Natural killer cell (primary cell): ENCODE measurements at regions not wholly inside any gene's neighbourhood (a gene's known extent, or its start where the extent isn't known, plus 50 kb on each side); places are given as distances from the start of the nearest gene placed in this dataset.

Experiments used
- ATAC-seq, 3 donors: fragments of 150-1000 bp in 2 of 3; fragments of 200-7000 bp in 1 of 3; cut with Tn5 transposase; 1 replicate in 1 of 3; 2 replicates in 2 of 3; pipeline ENCODE4 v1.10.0; 2021; ENCODE audit warnings: mild to moderate bottlenecking in 2 of 3, moderate library complexity in 2 of 3
- DNase-seq, 2 donors: peaks; one replicate each; pipeline versions ENCODE4 v3.0.0 to v3.0.0-alpha.2; 2013 to 2021; ENCODE audit warnings: mixed read lengths in 1 of 2
- H3K27ac ChIP-seq: one replicate; pipeline ENCODE4 v1.5.1; 2013; ENCODE audit warnings: mild to moderate bottlenecking, low read length
- H3K27me3 ChIP-seq: one replicate; pipeline ENCODE4 v1.6.1; 2013; ENCODE audit warnings: low read length; ENCODE audit not compliant: control insufficient read depth, insufficient read depth
- H3K36me3 ChIP-seq: one replicate; pipeline ENCODE4 v1.6.1; 2013; ENCODE audit warnings: low read length; ENCODE audit not compliant: control insufficient read depth, insufficient read depth
- H3K4me1 ChIP-seq: one replicate; pipeline ENCODE4 v1.6.1; 2013; ENCODE audit warnings: low read length; ENCODE audit not compliant: control insufficient read depth, insufficient read depth
- H3K4me3 ChIP-seq: one replicate; pipeline ENCODE4 v1.5.1; 2013; ENCODE audit warnings: low read length
- H3K9me3 ChIP-seq: one replicate; pipeline ENCODE4 v1.6.1; 2013; ENCODE audit warnings: low read length; ENCODE audit not compliant: control insufficient read depth, insufficient read depth
- H3K27ac Mint-ChIP-seq, 2 donors: one replicate each; pipeline ENCODE4 v1.8.0; 2022; ENCODE audit warnings: mild to moderate bottlenecking in 2 of 2, mixed read lengths in 2 of 2, moderate library complexity in 1 of 2
- H3K27me3 Mint-ChIP-seq, 2 donors: one replicate each; pipeline ENCODE4 v1.8.0; 2022; ENCODE audit warnings: low read depth in 2 of 2, mixed read lengths in 2 of 2
- H3K36me3 Mint-ChIP-seq: one replicate; pipeline ENCODE4 v1.8.0; 2022; ENCODE audit warnings: mixed read lengths
- H3K4me1 Mint-ChIP-seq, 2 donors: one replicate each; pipeline ENCODE4 v1.8.0; 2022; ENCODE audit warnings: mixed read lengths in 2 of 2
- H3K4me3 Mint-ChIP-seq: one replicate; pipeline ENCODE4 v1.8.0; 2022; ENCODE audit warnings: mild to moderate bottlenecking, moderate library complexity, mixed read lengths
- H3K9me3 Mint-ChIP-seq, 2 donors: one replicate each; pipeline ENCODE4 v1.8.0; 2022; ENCODE audit warnings: mixed read lengths in 2 of 2
- CTCF ChIP-seq: fragments of 200-600 bp; IDR thresholded peaks from one replicate; pipeline ENCODE4 v1.8.0; 2022; ENCODE audit warnings: antibody characterized with exemption
- WGBS: methylation state at CpG from one replicate; pipeline ENCODE4 v1.1.7; 2013; ENCODE audit warnings: missing lambda C conversion rate; ENCODE audit not compliant: insufficient coverage; 5-methylcytosine and 5-hydroxymethylcytosine counted together
- intact Hi-C: fragments of 100-400 bp; cut with micrococcal nuclease; formaldehyde crosslinking; loops from one replicate; pipeline ENCODE4 v1.14.2; 2022

DNA sequence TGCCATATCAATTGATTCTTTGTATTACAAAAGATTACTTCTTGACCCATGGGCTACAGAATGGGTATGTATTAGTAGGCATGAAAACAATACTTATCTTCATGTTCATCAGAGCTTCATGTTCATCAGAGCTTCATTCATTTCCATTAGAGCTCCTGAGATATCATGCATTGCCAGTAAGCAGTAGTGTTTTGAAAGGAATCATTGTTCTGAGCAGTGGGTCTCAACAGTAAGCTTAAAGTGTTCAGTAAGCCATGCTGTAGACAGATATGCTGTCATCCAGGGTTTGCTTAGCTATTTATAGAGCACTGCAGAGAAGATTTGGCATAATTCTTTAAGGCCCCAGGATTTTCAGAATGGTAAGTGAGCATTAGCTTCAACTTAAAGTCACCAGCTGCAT lies 596.1 kb downstream of the ZNF385D start:
- ATAC-seq = no peak
- intact Hi-C loops = no loop called here
- H3K9me3 Mint-ChIP-seq = peaks cover 21 to 25% of the 10 kb centered on the region in 2 donors

GRCh38 chr3:21152555-21152954 lies 598.5 kb downstream of the ZNF385D start:
- Histone ChIP-seq H3K4me1 (no peaks in the 10 kb centered on the region), H3K4me3 (no peak overlapping the region), H3K36me3 (no peaks in the 10 kb centered on the region), H3K9me3 (no peaks in the 10 kb centered on the region), H3K27me3 (no peaks in the 10 kb centered on the region), H3K27ac (no peak overlapping the region)
- intact Hi-C loops = no loop called here
- Mint-ChIP-seq H3K4me1 (no peaks in the 10 kb centered on the region), H3K27ac (no peak overlapping the region), H3K4me3 (no peak overlapping the region), H3K27me3 (no peaks in the 10 kb centered on the region), H3K9me3 (peaks cover 12 to 17% of the 10 kb centered on the region in 2 donors), H3K36me3 (peaks cover 10% of the 10 kb centered on the region)
- ATAC-seq = no peak
- WGBS = 73% methylated on average over 3 of the region's 5 CpGs
- no peak for TF ChIP-seq CTCF
- DNase-seq = no peak

More for the DNA sequence above, 596.1 kb downstream of the ZNF385D start:
- H3K4me1 Mint-ChIP-seq = no peaks in the 10 kb centered on the region
- H3K27ac ChIP-seq = no peak overlapping the region
- H3K27me3 ChIP-seq = no peaks in the 10 kb centered on the region
- H3K9me3 ChIP-seq = no peaks in the 10 kb centered on the region
- H3K27me3 Mint-ChIP-seq = no peaks in the 10 kb centered on the region
- DNase-seq = no peak
- H3K27ac Mint-ChIP-seq = no peak overlapping the region
- TF ChIP-seq CTCF = no peak
- H3K36me3 ChIP-seq = no peaks in the 10 kb centered on the region
- no peaks in the 10 kb centered on the region for H3K4me1 ChIP-seq
- no peak overlapping the region for H3K4me3 ChIP-seq
- peaks cover 18% of the 10 kb centered on the region for H3K36me3 Mint-ChIP-seq
- H3K4me3 Mint-ChIP-seq = no peak overlapping the region

DNA sequence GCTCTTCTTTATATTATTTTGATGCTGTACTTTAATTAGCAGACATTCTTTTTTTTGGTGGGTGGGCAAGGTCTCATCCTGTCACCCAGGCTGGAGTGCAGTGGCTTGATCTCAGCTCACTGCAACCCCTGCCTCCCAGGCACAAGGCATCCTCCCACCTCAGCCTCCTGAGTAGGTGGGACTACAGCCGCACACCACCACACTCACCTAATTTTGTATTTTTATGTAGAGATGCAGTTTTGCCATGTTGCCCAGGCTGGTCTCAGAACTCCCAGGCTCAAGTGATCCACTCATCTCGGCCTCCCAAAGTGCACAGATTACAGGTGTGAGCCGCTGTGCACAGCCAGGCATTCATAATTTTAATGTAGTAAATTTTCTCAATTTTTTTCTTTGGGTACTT lies 608.1 kb downstream of the ZNF385D start:
- H3K27ac ChIP-seq = no peak overlapping the region
- Mint-ChIP-seq H3K27me3 (no peaks in the 10 kb centered on the region), H3K4me1 (no peaks in the 10 kb centered on the region), H3K9me3 (peaks cover 9 to 10% of the 10 kb centered on the region in 2 donors), H3K27ac (no peak overlapping the region), H3K36me3 (no peaks in the 10 kb centered on the region), H3K4me3 (no peak overlapping the region)
- no peaks in the 10 kb centered on the region for H3K9me3 ChIP-seq
- no peak for ATAC-seq
- no peaks in the 10 kb centered on the region for H3K27me3 ChIP-seq
- no peaks in the 10 kb centered on the region for H3K4me1 ChIP-seq
- intact Hi-C loops = no loop called here
- no peak for TF ChIP-seq CTCF
- WGBS = 100% methylated on average over 1 of the region's 3 CpGs
- no peak overlapping the region for H3K4me3 ChIP-seq
- H3K36me3 ChIP-seq = no peaks in the 10 kb centered on the region
- no peak for DNase-seq

- no peak for ATAC-seq
Measured at GRCh38 chr3:21142031-21142430, 609.0 kb downstream of the ZNF385D start.

More at GRCh38 chr3:21142031-21142430, 609.0 kb downstream of the ZNF385D start:
- H3K4me3 ChIP-seq = no peak overlapping the region
- no peaks in the 10 kb centered on the region for H3K27me3 ChIP-seq
- Mint-ChIP-seq H3K36me3 (no peaks in the 10 kb centered on the region), H3K27me3 (no peaks in the 10 kb centered on the region), H3K4me3 (no peak overlapping the region), H3K9me3 (peaks cover 9 to 13% of the 10 kb centered on the region in 2 donors), H3K27ac (no peak overlapping the region), H3K4me1 (no peaks in the 10 kb centered on the region)
- no peaks in the 10 kb centered on the region for H3K9me3 ChIP-seq
- H3K4me1 ChIP-seq = no peaks in the 10 kb centered on the region
- intact Hi-C loops = no loop called here
- DNase-seq = no peak
- TF ChIP-seq CTCF = no peak
- H3K27ac ChIP-seq = no peak overlapping the region
- WGBS = 83% methylated on average over 3 of the region's 5 CpGs
- H3K36me3 ChIP-seq = no peaks in the 10 kb centered on the region
